Heart right ventricle (tissue), 16 donors: ENCODE measurements at regions not wholly inside any gene's neighbourhood (a gene's known extent, or its start where the extent isn't known, plus 50 kb on each side); places are given as distances from the start of the nearest gene placed in this dataset.
"Not testable (repeated sequence)": the region's sequence is repeated elsewhere in the genome, so short reads cannot be mapped to it uniquely, and the experiment has no call there.

ENCODE experiments used
- ATAC-seq, 8 donors: fragments of 200-7000 bp; cut with Tn5 transposase; one replicate each; pipeline ENCODE4 v1.9.1; 2020; ENCODE audit warnings: mild to moderate bottlenecking in 8 of 8, moderate library complexity in 8 of 8, moderate number of reproducible peaks in 1 of 8
- DNase-seq, 2 donors: peaks; one replicate each; pipeline ENCODE4 v3.0.0-alpha.2; 2020
- H3K27ac ChIP-seq, 10 donors: fragments of 200-600 bp; sonication (generic) in 2 of 10; one replicate each; pipeline versions ENCODE4 v1.5.0 to v1.8.0; 2020 to 2022; ENCODE audit warnings: mild to moderate bottlenecking in 3 of 10
- H3K27me3 ChIP-seq, 7 donors: fragments of 200-600 bp; one replicate each; pipeline ENCODE4 v1.8.0; 2021 to 2022; ENCODE audit warnings: mild to moderate bottlenecking in 2 of 7
- H3K36me3 ChIP-seq, 9 donors: fragments of 200-600 bp; sonication (generic) in 1 of 9; one replicate each; pipeline versions ENCODE4 v1.5.0 to v1.8.0; 2020 to 2022; ENCODE audit warnings: mild to moderate bottlenecking in 2 of 9
- H3K4me1 ChIP-seq, 9 donors: fragments of 200-600 bp; sonication (generic) in 1 of 9; one replicate each; pipeline versions ENCODE4 v1.5.0 to v1.8.0; 2020 to 2022; ENCODE audit warnings: mild to moderate bottlenecking in 4 of 9
- H3K4me3 ChIP-seq, 10 donors: fragments of 200-600 bp; sonication (generic) in 2 of 10; one replicate each; pipeline versions ENCODE4 v1.5.0 to v1.8.0; 2020 to 2022; ENCODE audit warnings: mild to moderate bottlenecking in 7 of 10, moderate library complexity in 2 of 10
- H3K9me3 ChIP-seq, 11 donors: fragments of 200-600 bp in 10 of 11; sonication (generic) in 2 of 11; one replicate each; pipeline versions ENCODE4 v1.5.0 to v1.8.0; 2013 to 2022; ENCODE audit warnings: mild to moderate bottlenecking in 2 of 11, control low read depth in 1 of 11, moderate library complexity in 1 of 11
- WGBS, 2 donors: extraction: QIAGEN DNeasy Blood & Tissue Kit; methylation state at CpG; one replicate each; pipeline ENCODE4 v1.1.7; 2013; ENCODE audit warnings: inconsistent platforms in 1 of 2; 5-methylcytosine and 5-hydroxymethylcytosine counted together
- intact Hi-C, 10 donors: fragments of 100-400 bp; cut with DNase I; formaldehyde crosslinking; loops; one replicate each; pipeline versions ENCODE4 v1.11.1 to v1.14.2; 2022
- TF ChIP-seq, protein P1 (sequence below), 9 donors: fragments of 200-600 bp; sonication (generic) in 2 of 9; IDR thresholded peaks; one replicate each; pipeline versions ENCODE4 v1.5.0 to v1.8.0; 2021 to 2022; ENCODE audit warnings: antibody characterized with exemption in 9 of 9, mild to moderate bottlenecking in 5 of 9, moderate library complexity in 1 of 9
- donor health status: Arrhythmogenic right ventricular cardiomyopathy.
- donor health status: ischemic (EF 13 %, LVEDD 7.1; RV severe dilation, severe dysfunction).
- donor health status: healthy with polysubstance abuse.
- donor health status: DM: no; HTN: yes; CAD: no.
- donor health status: DM: no; HTN: no; CAD: no.
- donor health status: ischemic (EF 25% LVEDD 6.9; RV normal size, moderate dysfunction).
- donor health status: ischemic (EF 25% LVEDD 5.7; RV mildly dilated, moderate dysfunction).
- donor health status: healthy.
- donor health status: DM: yes; HTN: yes; CAD: no.
- donor health status: Ischemic cardiomyopathy.
- donor health status: ischemic (EF 35%, LVEDD 5.7; RV mildly dilated, moderate dysfunction).
- donor health status: nonischemic (EF 11% LVEDD 7.7; RV severe dilation, severe dysfunction).
- donor health status: DM: yes; HTN: yes; CAD: no.
- donor health status: PGD.
- donor health status: ischemic (EF 29% LVEDD 5.4; RV normal size, mild dysfunction).
- donor health status: nonischemic (EF 23%, LVEDD 6.1; RV moderate dilation, normal function).

DNA sequence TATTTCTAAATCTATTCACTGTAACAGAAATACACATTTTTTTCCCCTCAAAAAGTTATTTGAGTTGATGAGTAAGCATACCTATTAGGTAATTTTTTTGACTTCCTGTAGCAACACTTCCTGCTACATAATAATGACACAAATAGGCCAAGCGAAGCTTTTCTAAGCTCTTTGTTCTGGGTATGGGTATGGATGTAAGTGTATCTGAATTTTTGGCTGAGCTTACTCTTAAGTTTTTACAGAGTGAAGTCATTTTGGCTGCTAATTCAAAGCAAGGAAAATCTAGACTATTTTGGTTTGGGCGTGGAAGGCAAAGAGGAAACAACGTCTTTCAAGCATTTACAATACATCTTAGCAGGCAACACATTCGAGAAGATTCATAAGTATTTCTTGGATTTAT lies 1206.0 kb upstream of the FLRT2 start:
- Histone ChIP-seq H3K4me3 (no peak overlapping the region), H3K4me1 (peaks cover 0 to 16% (median 0%) of the 10 kb centered on the region in 9 donors), H3K36me3 (no peaks in the 10 kb centered on the region), H3K9me3 (peaks cover 0 to 9% (median 0%) of the 10 kb centered on the region in 11 donors), H3K27ac (peak overlapping the region in 8 of 10 donors; percentile 8 to 66 (median 50)), H3K27me3 (no peaks in the 10 kb centered on the region)
- 42 to 43% methylated on average over 4 of the region's 4 CpGs for WGBS, 2 donors
- no peak for DNase-seq
- ATAC-seq: peak in 6 of 8 donors; percentile 65 to 97 (median 88)
- intact Hi-C loops: loop anchor here in 1 of 10 donors (5.0 kb wide), 1 partner anchor 72 kb away; no protein-coding TSS in a partner anchor
- TF ChIP-seq, protein P1, sequence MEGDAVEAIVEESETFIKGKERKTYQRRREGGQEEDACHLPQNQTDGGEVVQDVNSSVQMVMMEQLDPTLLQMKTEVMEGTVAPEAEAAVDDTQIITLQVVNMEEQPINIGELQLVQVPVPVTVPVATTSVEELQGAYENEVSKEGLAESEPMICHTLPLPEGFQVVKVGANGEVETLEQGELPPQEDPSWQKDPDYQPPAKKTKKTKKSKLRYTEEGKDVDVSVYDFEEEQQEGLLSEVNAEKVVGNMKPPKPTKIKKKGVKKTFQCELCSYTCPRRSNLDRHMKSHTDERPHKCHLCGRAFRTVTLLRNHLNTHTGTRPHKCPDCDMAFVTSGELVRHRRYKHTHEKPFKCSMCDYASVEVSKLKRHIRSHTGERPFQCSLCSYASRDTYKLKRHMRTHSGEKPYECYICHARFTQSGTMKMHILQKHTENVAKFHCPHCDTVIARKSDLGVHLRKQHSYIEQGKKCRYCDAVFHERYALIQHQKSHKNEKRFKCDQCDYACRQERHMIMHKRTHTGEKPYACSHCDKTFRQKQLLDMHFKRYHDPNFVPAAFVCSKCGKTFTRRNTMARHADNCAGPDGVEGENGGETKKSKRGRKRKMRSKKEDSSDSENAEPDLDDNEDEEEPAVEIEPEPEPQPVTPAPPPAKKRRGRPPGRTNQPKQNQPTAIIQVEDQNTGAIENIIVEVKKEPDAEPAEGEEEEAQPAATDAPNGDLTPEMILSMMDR (IDR thresholded peaks at IDR 0.05): no peak

DNA sequence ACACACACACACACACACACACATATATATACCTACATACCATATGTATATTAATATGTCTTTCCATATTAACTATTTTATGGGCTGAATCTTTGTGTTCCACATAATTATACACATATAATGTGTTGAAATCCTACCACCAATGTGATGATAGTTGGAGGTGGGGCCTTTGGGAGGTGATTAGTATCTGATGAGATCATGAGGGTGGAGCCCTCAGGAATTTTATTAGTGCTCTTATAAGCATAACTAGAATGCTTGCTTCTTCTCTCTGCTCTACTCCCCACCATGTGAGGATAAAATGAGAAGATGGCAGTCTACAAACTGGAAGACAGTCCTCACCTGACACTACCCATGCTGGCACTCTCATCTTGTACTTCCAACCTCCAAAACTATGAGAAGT lies 1193.5 kb upstream of the FLRT2 start:
- no peaks in the 10 kb centered on the region for H3K27me3 ChIP-seq
- ATAC-seq (no peak), DNase-seq (no peak)
- H3K4me1 ChIP-seq: no peaks in the 10 kb centered on the region
- H3K9me3 ChIP-seq: peaks cover 0 to 16% (median under 1%) of the 10 kb centered on the region in 11 donors
- H3K27ac ChIP-seq: no peak overlapping the region
- TF ChIP-seq, protein P1 (IDR thresholded peaks at IDR 0.05): no peak
- H3K4me3 ChIP-seq: no peak overlapping the region
- H3K36me3 ChIP-seq: no peaks in the 10 kb centered on the region
- intact Hi-C loops: no loop called here

GRCh38 chr14:84340938-84341337 lies 1189.0 kb upstream of the FLRT2 start:
- Histone ChIP-seq H3K4me3 (no peak overlapping the region), H3K27ac (no peak overlapping the region), H3K36me3 (no peaks in the 10 kb centered on the region), H3K27me3 (no peaks in the 10 kb centered on the region), H3K9me3 (peaks cover 0 to 20% (median 0%) of the 10 kb centered on the region in 11 donors), H3K4me1 (no peaks in the 10 kb centered on the region)
- intact Hi-C loops: no loop called here
- no peak for ATAC-seq
- WGBS, 2 donors: 40 to 53% methylated on average over 1 of the region's 1 CpG
- TF ChIP-seq, protein P1 (IDR thresholded peaks at IDR 0.05): no peak
- DNase-seq: no peak

- H3K4me1 ChIP-seq, H3K36me3 ChIP-seq, H3K27me3 ChIP-seq, H3K4me3 ChIP-seq, ATAC-seq, intact Hi-C loops, H3K27ac ChIP-seq, DNase-seq: not testable (repeated sequence)
- H3K9me3 ChIP-seq: peaks cover 0 to 20% (median 0%) of the 10 kb centered on the region in 11 donors
- 91 to 97% methylated on average over 3 of the region's 3 CpGs for WGBS, 2 donors
Observed at GRCh38 chr14:84341867-84342266, 1188.1 kb upstream of the FLRT2 start.

GRCh38 chr14:84343656-84344055 lies 1186.3 kb upstream of the FLRT2 start:
- 64 to 68% methylated on average over 3 of the region's 3 CpGs for WGBS, 2 donors
- Histone ChIP-seq H3K4me1 (no peaks in the 10 kb centered on the region), H3K9me3 (peaks cover 0 to 20% (median 0%) of the 10 kb centered on the region in 11 donors), H3K27ac (no peak overlapping the region), H3K27me3 (no peaks in the 10 kb centered on the region), H3K4me3 (no peak overlapping the region), H3K36me3 (no peaks in the 10 kb centered on the region)
- no peak for DNase-seq
- no peak for ATAC-seq
- intact Hi-C loops: no loop called here
- TF ChIP-seq, protein P1 (IDR thresholded peaks at IDR 0.05): no peak
